CD4-positive, alpha-beta T cell treated with Interleukin-15 for 1 hour (primary cell): ENCODE measurements at regions not wholly inside any gene's neighbourhood (a gene's known extent, or its start where the extent isn't known, plus 50 kb on each side); places are given as distances from the start of the nearest gene placed in this dataset.
"Not testable (repeated sequence)": the region's sequence is repeated elsewhere in the genome, so short reads cannot be mapped to it uniquely, and the experiment has no call there.

ENCODE experiments used
- DNase-seq: peaks from one replicate; pipeline ENCODE4 v3.0.0-alpha.2; 2020

GRCh38 chr2:95767950-95768349 is 176.1 kb downstream of the TRIM43 start:
- DNase-seq, result not testable (repeated sequence)

GRCh38 chr2:95769256-95769655 is 177.5 kb downstream of the TRIM43 start:
- not testable (repeated sequence) for DNase-seq

GRCh38 chr2:95770726-95771125 is 178.9 kb downstream of the TRIM43 start:
- not testable (repeated sequence) for DNase-seq

GRCh38 chr2:95774322-95775192 is 182.8 kb downstream of the TRIM43 start:
- DNase-seq, result not testable (repeated sequence)

- DNase-seq, result not testable (repeated sequence)
These were observed 183.4 kb downstream of the TRIM43 start for GRCh38 chr2:95775193-95775531.
